Endothelial cell of umbilical vein (primary cell): ENCODE measurements at regions not wholly inside any gene's neighbourhood (a gene's known extent, or its start where the extent isn't known, plus 50 kb on each side); places are given as distances from the start of the nearest gene placed in this dataset.

Experiments used
- EZH2 ChIP-seq: IDR thresholded peaks from 2 replicates; pipeline ENCODE4 v1.6.1; 2012; ENCODE audit warnings: borderline replicate concordance, low read depth, mild to moderate bottlenecking, moderate library complexity, low read length, inconsistent platforms; ENCODE audit not compliant: severe bottlenecking
- FOS ChIP-seq: IDR thresholded peaks from 2 replicates; pipeline ENCODE4 v1.6.1; 2011; ENCODE audit warnings: mild to moderate bottlenecking, low read length, moderate library complexity, borderline replicate concordance; ENCODE audit not compliant: insufficient read depth
- GATA2 ChIP-seq: IDR thresholded peaks from 2 replicates; pipeline ENCODE4 v1.7.0; 2011; ENCODE audit warnings: low read depth, mild to moderate bottlenecking, moderate library complexity, mixed read lengths, low read length; ENCODE audit not compliant: insufficient read length, insufficient read depth
- MYC ChIP-seq: IDR thresholded peaks from one replicate; pipeline ENCODE4 v1.6.1; 2011; ENCODE audit warnings: mild to moderate bottlenecking, low read depth, low read length
- POLR2A ChIP-seq: IDR thresholded peaks from 2 replicates; pipeline ENCODE4 v1.6.1; 2012; ENCODE audit warnings: low read depth, mild to moderate bottlenecking, control low read depth, low read length
- POLR2AphosphoS5 ChIP-seq: IDR thresholded peaks from 2 replicates; pipeline ENCODE4 v1.6.1; 2012; ENCODE audit warnings: low read depth, mild to moderate bottlenecking, control low read depth, low read length, moderate library complexity; ENCODE audit not compliant: insufficient read depth
- TF ChIP-seq, protein P1 (sequence below), 2 donors: IDR thresholded peaks; 1 replicate in 1 of 2; 2 replicates in 1 of 2; pipeline ENCODE4 v1.5.1; 2011; ENCODE audit warnings: low read length in 2 of 2, mild to moderate bottlenecking in 2 of 2, moderate library complexity in 2 of 2, control low read depth in 1 of 2, inconsistent platforms in 1 of 2, low read depth in 1 of 2; ENCODE audit not compliant: insufficient read depth in 1 of 2; ENCODE audit errors: extremely low read depth in 1 of 2
- TF ChIP-seq, protein P2 (sequence below): IDR thresholded peaks from 2 replicates; pipeline ENCODE4 v1.6.1; 2011; ENCODE audit not compliant: insufficient read depth, insufficient read length

DNA sequence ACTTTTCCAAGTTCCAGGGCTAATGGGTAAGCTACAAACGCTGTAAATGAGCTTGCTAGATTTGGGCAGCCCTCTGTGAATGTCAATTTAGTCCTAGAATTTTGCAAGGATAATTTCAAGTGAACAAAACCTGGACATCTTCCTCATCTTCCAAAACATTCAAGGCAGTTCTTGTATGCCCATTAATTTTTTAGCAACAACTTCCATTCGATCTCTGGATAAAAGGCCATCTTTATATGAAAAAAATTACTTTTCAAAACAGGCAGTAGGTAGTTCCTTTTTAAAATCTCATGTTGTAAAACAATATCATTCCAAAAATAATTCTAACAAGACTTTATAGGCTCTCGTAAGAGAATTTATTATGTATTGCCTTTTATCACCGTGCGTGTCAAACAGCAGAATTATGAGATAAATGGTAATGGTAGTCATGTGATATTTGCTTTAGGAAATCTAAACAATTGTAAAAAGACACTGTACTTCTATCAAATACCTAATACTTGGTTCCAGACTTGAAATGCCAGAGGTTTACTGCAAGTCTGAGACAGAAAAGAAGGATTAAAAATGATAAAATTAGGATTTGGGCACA lies 143.7 kb upstream of the NRP1 start:
- TF ChIP-seq, protein P1, sequence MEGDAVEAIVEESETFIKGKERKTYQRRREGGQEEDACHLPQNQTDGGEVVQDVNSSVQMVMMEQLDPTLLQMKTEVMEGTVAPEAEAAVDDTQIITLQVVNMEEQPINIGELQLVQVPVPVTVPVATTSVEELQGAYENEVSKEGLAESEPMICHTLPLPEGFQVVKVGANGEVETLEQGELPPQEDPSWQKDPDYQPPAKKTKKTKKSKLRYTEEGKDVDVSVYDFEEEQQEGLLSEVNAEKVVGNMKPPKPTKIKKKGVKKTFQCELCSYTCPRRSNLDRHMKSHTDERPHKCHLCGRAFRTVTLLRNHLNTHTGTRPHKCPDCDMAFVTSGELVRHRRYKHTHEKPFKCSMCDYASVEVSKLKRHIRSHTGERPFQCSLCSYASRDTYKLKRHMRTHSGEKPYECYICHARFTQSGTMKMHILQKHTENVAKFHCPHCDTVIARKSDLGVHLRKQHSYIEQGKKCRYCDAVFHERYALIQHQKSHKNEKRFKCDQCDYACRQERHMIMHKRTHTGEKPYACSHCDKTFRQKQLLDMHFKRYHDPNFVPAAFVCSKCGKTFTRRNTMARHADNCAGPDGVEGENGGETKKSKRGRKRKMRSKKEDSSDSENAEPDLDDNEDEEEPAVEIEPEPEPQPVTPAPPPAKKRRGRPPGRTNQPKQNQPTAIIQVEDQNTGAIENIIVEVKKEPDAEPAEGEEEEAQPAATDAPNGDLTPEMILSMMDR (IDR thresholded peaks at IDR 0.05; ENCODE audit: extremely low read depth in 1 of 2, insufficient read depth in 1 of 2, low read depth in 1 of 2, low read length in 2 of 2): no peak
- TF ChIP-seq, protein P2, sequence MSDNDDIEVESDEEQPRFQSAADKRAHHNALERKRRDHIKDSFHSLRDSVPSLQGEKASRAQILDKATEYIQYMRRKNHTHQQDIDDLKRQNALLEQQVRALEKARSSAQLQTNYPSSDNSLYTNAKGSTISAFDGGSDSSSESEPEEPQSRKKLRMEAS: no peak
- no peak for TF ChIP-seq POLR2A
- TF ChIP-seq FOS: no peak
- no peak for TF ChIP-seq EZH2
- no peak for TF ChIP-seq MYC
- no peak for TF ChIP-seq GATA2
- no peak for TF ChIP-seq POLR2AphosphoS5
